ENCODE measurements at regions not wholly inside any gene's neighbourhood (a gene's known extent, or its start where the extent isn't known, plus 50 kb on each side); places are given as distances from the start of the nearest gene placed in this dataset.

GRCh38 chr13:37944081-37944868 is 74.7 kb upstream of the TRPC4 start:
- no peak for TF ChIP-seq CTCF (IDR thresholded peaks at IDR 0.05; ENCODE audit: low read depth, low read length)
- no peak for DNase-seq (ENCODE audit: low read depth, low spot score)
- in situ Hi-C loops (cut with HindIII; ENCODE audit: low sequenced_read_pairs) = no loop called here
- no peak overlapping the region for H3K4me3 ChIP-seq (ENCODE audit: low read depth, low read length)

GRCh38 chr13:37942929-37943328 is 73.4 kb upstream of the TRPC4 start:
- H3K4me3 ChIP-seq (ENCODE audit: low read depth, low read length) = no peak overlapping the region
- in situ Hi-C loops (cut with HindIII; ENCODE audit: low sequenced_read_pairs) = no loop called here
- no peak for TF ChIP-seq CTCF (IDR thresholded peaks at IDR 0.05; ENCODE audit: low read depth, low read length)
- no peak for DNase-seq (ENCODE audit: low read depth, low spot score)

GRCh38 chr13:37934339-37935191 is 65.0 kb upstream of the TRPC4 start:
- TF ChIP-seq CTCF (IDR thresholded peaks at IDR 0.05; ENCODE audit: low read depth, low read length) = no peak
- DNase-seq (ENCODE audit: low read depth, low spot score) = no peak
- in situ Hi-C loops (cut with HindIII; ENCODE audit: low sequenced_read_pairs) = no loop called here
- no peak overlapping the region for H3K4me3 ChIP-seq (ENCODE audit: low read depth, low read length)

GRCh38 chr13:37929308-37929707 is 59.7 kb upstream of the TRPC4 start:
- no peak overlapping the region for H3K4me3 ChIP-seq (ENCODE audit: low read depth, low read length)
- TF ChIP-seq CTCF (IDR thresholded peaks at IDR 0.05; ENCODE audit: low read depth, low read length) = no peak
- DNase-seq (ENCODE audit: low read depth, low spot score) = no peak
- in situ Hi-C loops (cut with HindIII; ENCODE audit: low sequenced_read_pairs) = no loop called here

- no peak for TF ChIP-seq CTCF (IDR thresholded peaks at IDR 0.05; ENCODE audit: low read depth, low read length)
- in situ Hi-C loops (cut with HindIII; ENCODE audit: low sequenced_read_pairs) = no loop called here
- DNase-seq (ENCODE audit: low read depth, low spot score) = no peak
- no peak overlapping the region for H3K4me3 ChIP-seq (ENCODE audit: low read depth, low read length)
These were observed 58.0 kb upstream of the TRPC4 start for GRCh38 chr13:37927561-37927960.

GRCh38 chr13:37925878-37926473 is 56.4 kb upstream of the TRPC4 start:
- in situ Hi-C loops (cut with HindIII; ENCODE audit: low sequenced_read_pairs) = no loop called here
- TF ChIP-seq CTCF (IDR thresholded peaks at IDR 0.05; ENCODE audit: low read depth, low read length) = no peak
- no peak for DNase-seq (ENCODE audit: low read depth, low spot score)
- no peak overlapping the region for H3K4me3 ChIP-seq (ENCODE audit: low read depth, low read length)
